CD8-positive, alpha-beta memory T cell (primary cell): ENCODE measurements at regions not wholly inside any gene's neighbourhood (a gene's known extent, or its start where the extent isn't known, plus 50 kb on each side); places are given as distances from the start of the nearest gene placed in this dataset.

ENCODE experiments used
- CTCF ChIA-PET: fragments of 350-600 bp; sonication (Branson Sonifier 250); formaldehyde crosslinking; loops from one replicate; lab custom pipeline; 2021; ENCODE audit warnings: antibody characterized with exemption; lab: Charles Lee
- POLR2A ChIA-PET: fragments of 350-600 bp; sonication (Branson Sonifier 250); formaldehyde crosslinking; loops from one replicate; lab custom pipeline; 2021; ENCODE audit warnings: antibody characterized with exemption; lab: Charles Lee
- DNase-seq, 5 donors: peaks; one replicate each; pipeline versions ENCODE4 v3.0.0 to v3.0.0-alpha.2; 2020 to 2022; ENCODE audit warnings: mixed read lengths in 1 of 5
- H3K27ac ChIP-seq: one replicate; pipeline ENCODE4 v1.7.0; 2013; ENCODE audit warnings: low read depth, mild to moderate bottlenecking, low read length, moderate library complexity
- H3K27me3 ChIP-seq: 2 replicates; pipeline ENCODE4 v1.7.0; 2013; ENCODE audit warnings: low read length, mild to moderate bottlenecking; ENCODE audit not compliant: insufficient read depth, poor library complexity, severe bottlenecking
- H3K36me3 ChIP-seq: 2 replicates; pipeline ENCODE4 v1.7.0; 2013; ENCODE audit warnings: mild to moderate bottlenecking, low read length, moderate library complexity; ENCODE audit not compliant: insufficient read depth
- H3K4me1 ChIP-seq: 2 replicates; pipeline ENCODE4 v1.7.0; 2013; ENCODE audit warnings: mild to moderate bottlenecking, low read length, moderate library complexity; ENCODE audit not compliant: insufficient read depth
- H3K4me3 ChIP-seq: 2 replicates; pipeline ENCODE4 v1.7.0; 2013; ENCODE audit warnings: mild to moderate bottlenecking, low read length
- H3K9me3 ChIP-seq: 2 replicates; pipeline ENCODE4 v1.7.0; 2013; ENCODE audit warnings: mild to moderate bottlenecking, low read length
- H3K27ac Mint-ChIP-seq, 8 donors: one replicate each; pipeline ENCODE4 v1.8.0; 2020 to 2021; ENCODE audit warnings: mixed read lengths in 8 of 8, mild to moderate bottlenecking in 6 of 8, inconsistent platforms in 3 of 8, moderate library complexity in 3 of 8
- H3K27me3 Mint-ChIP-seq, 2 donors: one replicate each; pipeline ENCODE4 v1.8.0; 2020 to 2021; ENCODE audit warnings: mixed read lengths in 2 of 2, mild to moderate bottlenecking in 1 of 2, moderate library complexity in 1 of 2
- H3K36me3 Mint-ChIP-seq, 3 donors: one replicate each; pipeline ENCODE4 v1.8.0; 2020 to 2021; ENCODE audit warnings: mixed read lengths in 3 of 3, inconsistent platforms in 1 of 3, mild to moderate bottlenecking in 1 of 3
- H3K4me1 Mint-ChIP-seq, 3 donors: one replicate each; pipeline ENCODE4 v1.8.0; 2020 to 2021; ENCODE audit warnings: mixed read lengths in 3 of 3, inconsistent platforms in 1 of 3, mild to moderate bottlenecking in 1 of 3
- H3K4me3 Mint-ChIP-seq, 7 donors: one replicate each; pipeline ENCODE4 v1.8.0; 2020 to 2021; ENCODE audit warnings: mixed read lengths in 7 of 7, mild to moderate bottlenecking in 6 of 7, moderate library complexity in 4 of 7, inconsistent platforms in 2 of 7
- H3K9me3 Mint-ChIP-seq, 5 donors: one replicate each; pipeline ENCODE4 v1.8.0; 2020 to 2022; ENCODE audit warnings: mixed read lengths in 5 of 5, mild to moderate bottlenecking in 3 of 5, moderate library complexity in 2 of 5, inconsistent platforms in 1 of 5

- Mint-ChIP-seq H3K9me3 (peaks cover 0 to 1% (median 0%) of the 10 kb centered on the region in 5 donors), H3K4me1 (no peaks in the 10 kb centered on the region), H3K27ac (peak overlapping the region in 2 of 8 donors; percentile 18 to 29), H3K27me3 (peaks cover 0 to 9% of the 10 kb centered on the region in 2 donors), H3K36me3 (no peaks in the 10 kb centered on the region), H3K4me3 (no peak overlapping the region)
- ChIA-PET CTCF (interaction anchor here (0.7 kb wide), 1 partner anchor 12 kb away, joined by 3 read pairs; no protein-coding TSS in a partner anchor), POLR2A (interaction anchor here (0.9 kb wide), 1 partner anchor 12 kb away, joined by 3 read pairs; no protein-coding TSS in a partner anchor)
- no peaks in the 10 kb centered on the region for H3K9me3 ChIP-seq
- H3K4me1 ChIP-seq, result no peaks in the 10 kb centered on the region
- DNase-seq, result no peak
- no peak overlapping the region for H3K27ac ChIP-seq
- no peaks in the 10 kb centered on the region for H3K36me3 ChIP-seq
- no peak overlapping the region for H3K4me3 ChIP-seq
- H3K27me3 ChIP-seq, result no peaks in the 10 kb centered on the region
These were observed 103.3 kb downstream of the CTAGE1 start for GRCh38 chr18:22314420-22314819.

DNA sequence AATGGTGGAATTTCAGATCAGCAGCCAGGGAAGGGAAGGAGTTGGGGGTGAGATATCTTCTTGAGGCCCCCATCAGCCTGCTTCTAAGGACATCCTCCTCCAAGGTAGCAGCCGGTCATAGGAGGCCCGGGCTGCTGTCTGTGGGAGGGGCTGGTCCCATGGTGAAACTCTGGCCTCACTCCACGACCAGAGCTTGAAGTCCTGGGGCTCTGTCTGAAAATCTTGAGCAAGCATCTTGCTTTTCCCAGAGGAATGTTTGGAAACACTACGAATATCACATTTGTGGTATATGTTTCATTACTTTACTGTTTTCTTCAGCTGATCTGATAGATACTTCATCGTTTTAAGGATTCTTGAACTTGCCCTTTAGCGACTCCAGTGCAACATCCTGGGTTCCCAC lies 103.7 kb downstream of the CTAGE1 start:
- Histone ChIP-seq H3K4me3 (no peak overlapping the region), H3K36me3 (no peaks in the 10 kb centered on the region), H3K27me3 (no peaks in the 10 kb centered on the region), H3K9me3 (no peaks in the 10 kb centered on the region), H3K27ac (no peak overlapping the region), H3K4me1 (no peaks in the 10 kb centered on the region)
- Mint-ChIP-seq H3K4me3 (no peak overlapping the region), H3K4me1 (no peaks in the 10 kb centered on the region), H3K9me3 (peaks cover 0 to 1% (median 0%) of the 10 kb centered on the region in 5 donors), H3K27me3 (peaks cover 0 to 9% of the 10 kb centered on the region in 2 donors), H3K27ac (peak overlapping the region in 1 of 8 donors; percentile 51), H3K36me3 (no peaks in the 10 kb centered on the region)
- CTCF ChIA-PET, result no interaction called here
- POLR2A ChIA-PET, result no interaction called here
- no peak for DNase-seq

- ChIA-PET CTCF (interaction anchor here (2.1 kb wide), 1 partner anchor 11 kb away, joined by 5 read pairs; no protein-coding TSS in a partner anchor), POLR2A (no interaction called here)
- Histone ChIP-seq H3K9me3 (no peaks in the 10 kb centered on the region), H3K36me3 (no peaks in the 10 kb centered on the region), H3K27me3 (no peaks in the 10 kb centered on the region), H3K27ac (no peak overlapping the region), H3K4me1 (no peaks in the 10 kb centered on the region), H3K4me3 (no peak overlapping the region)
- H3K4me1 Mint-ChIP-seq, result no peaks in the 10 kb centered on the region
- no peak overlapping the region for H3K4me3 Mint-ChIP-seq
- H3K36me3 Mint-ChIP-seq, result no peaks in the 10 kb centered on the region
- H3K27ac Mint-ChIP-seq, result no peak overlapping the region
- H3K27me3 Mint-ChIP-seq, result peaks cover 0 to 6% of the 10 kb centered on the region in 2 donors
- DNase-seq, result no peak
- peaks cover 0 to 1% (median 0%) of the 10 kb centered on the region in 5 donors for H3K9me3 Mint-ChIP-seq
These were observed 106.4 kb downstream of the CTAGE1 start for GRCh38 chr18:22311301-22311700.

DNA sequence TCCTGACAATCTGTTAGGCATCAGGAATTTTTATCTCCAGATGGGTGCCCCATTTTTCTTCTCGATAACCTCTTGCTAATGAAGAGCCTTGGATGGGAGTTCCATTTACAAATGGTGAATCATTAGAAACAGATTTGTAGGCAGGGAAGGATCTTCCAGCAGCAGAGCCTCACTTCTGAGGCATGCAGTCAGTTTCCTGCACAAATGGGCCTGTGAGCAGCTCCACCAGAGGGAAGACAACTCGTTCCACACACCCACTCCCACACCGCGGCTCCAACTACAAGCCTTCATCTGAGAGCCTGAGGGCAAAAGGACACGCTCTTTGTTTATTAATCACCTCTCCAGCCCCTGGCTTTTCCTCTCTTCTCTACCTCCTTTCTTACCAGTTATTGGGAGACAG lies 108.5 kb downstream of the CTAGE1 start:
- Mint-ChIP-seq H3K4me1 (no peaks in the 10 kb centered on the region), H3K27me3 (peaks cover 5 to 6% of the 10 kb centered on the region in 2 donors), H3K4me3 (no peak overlapping the region), H3K36me3 (no peaks in the 10 kb centered on the region), H3K9me3 (peaks cover 0 to 2% (median 0%) of the 10 kb centered on the region in 5 donors), H3K27ac (no peak overlapping the region)
- H3K27ac ChIP-seq, result no peak overlapping the region
- POLR2A ChIA-PET, result no interaction called here
- H3K4me1 ChIP-seq, result no peaks in the 10 kb centered on the region
- H3K27me3 ChIP-seq, result no peaks in the 10 kb centered on the region
- no peaks in the 10 kb centered on the region for H3K36me3 ChIP-seq
- CTCF ChIA-PET, result no interaction called here
- no peak for DNase-seq
- no peaks in the 10 kb centered on the region for H3K9me3 ChIP-seq
- H3K4me3 ChIP-seq, result no peak overlapping the region

DNA sequence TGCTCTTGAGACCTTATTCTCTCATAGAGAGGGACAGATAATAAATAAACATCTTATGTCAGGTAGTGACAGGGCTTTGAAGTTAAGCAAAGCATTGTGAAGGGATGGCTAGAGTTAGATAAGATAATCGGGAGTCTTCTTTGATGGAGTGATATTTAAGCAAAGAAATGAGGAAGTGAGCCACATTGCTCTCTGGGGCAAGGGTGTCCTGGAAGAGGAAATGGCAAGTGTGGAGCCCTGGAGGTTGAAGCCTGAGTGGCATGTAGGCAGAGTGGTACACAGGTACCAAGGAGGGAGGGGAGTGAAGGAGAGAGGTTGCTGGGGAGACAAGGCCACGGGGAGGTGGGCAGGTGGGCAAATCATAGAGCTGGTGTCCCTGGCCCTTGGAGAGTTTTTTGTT lies 110.2 kb downstream of the CTAGE1 start:
- Mint-ChIP-seq H3K27ac (no peak overlapping the region), H3K27me3 (peaks cover 4 to 7% of the 10 kb centered on the region in 2 donors), H3K4me1 (no peaks in the 10 kb centered on the region), H3K9me3 (peaks cover 0 to 2% (median 0%) of the 10 kb centered on the region in 5 donors), H3K36me3 (no peaks in the 10 kb centered on the region), H3K4me3 (no peak overlapping the region)
- ChIA-PET POLR2A (no interaction called here), CTCF (no interaction called here)
- no peak overlapping the region for H3K4me3 ChIP-seq
- H3K36me3 ChIP-seq, result no peaks in the 10 kb centered on the region
- H3K27me3 ChIP-seq, result no peaks in the 10 kb centered on the region
- DNase-seq, result no peak
- H3K4me1 ChIP-seq, result no peaks in the 10 kb centered on the region
- H3K9me3 ChIP-seq, result no peaks in the 10 kb centered on the region
- H3K27ac ChIP-seq, result no peak overlapping the region

GRCh38 chr18:22303927-22304326 lies 113.8 kb downstream of the CTAGE1 start:
- Mint-ChIP-seq H3K4me3 (no peak overlapping the region), H3K27ac (no peak overlapping the region), H3K9me3 (peaks cover 0 to 2% (median 0%) of the 10 kb centered on the region in 5 donors), H3K27me3 (peaks cover 10 to 13% of the 10 kb centered on the region in 2 donors), H3K36me3 (no peaks in the 10 kb centered on the region), H3K4me1 (peaks cover 0 to 9% (median 0%) of the 10 kb centered on the region in 3 donors)
- Histone ChIP-seq H3K4me1 (no peaks in the 10 kb centered on the region), H3K4me3 (no peak overlapping the region), H3K36me3 (no peaks in the 10 kb centered on the region), H3K27ac (no peak overlapping the region), H3K27me3 (no peaks in the 10 kb centered on the region), H3K9me3 (no peaks in the 10 kb centered on the region)
- ChIA-PET POLR2A (no interaction called here), CTCF (no interaction called here)
- no peak for DNase-seq

DNA sequence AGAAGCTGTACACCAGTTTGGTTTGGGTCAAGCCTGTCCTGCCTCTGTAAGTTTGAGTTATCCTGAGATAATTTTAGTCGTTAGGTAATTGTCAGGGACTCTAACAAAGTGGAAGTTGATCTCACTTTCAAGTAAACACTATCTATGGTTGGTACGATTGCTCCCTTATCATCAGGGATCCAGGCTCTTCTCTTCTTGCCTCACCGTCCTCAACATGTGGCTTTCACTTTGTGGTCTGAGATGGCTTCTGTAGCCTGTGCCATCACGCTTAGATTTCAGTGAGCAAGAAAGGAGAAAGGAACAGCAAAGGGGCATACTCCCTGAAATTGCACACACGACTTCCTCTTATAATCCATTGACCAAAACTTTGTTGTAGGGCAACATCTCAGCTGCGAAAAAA lies 115.6 kb downstream of the CTAGE1 start:
- CTCF ChIA-PET, result interaction anchor here (0.8 to 0.9 kb wide), 2 partner anchors 12 to 76 kb away, joined by 3 to 4 read pairs; no protein-coding TSS in a partner anchor
- H3K27me3 Mint-ChIP-seq, result peaks cover 10 to 13% of the 10 kb centered on the region in 2 donors
- Histone ChIP-seq H3K36me3 (no peaks in the 10 kb centered on the region), H3K4me3 (no peak overlapping the region), H3K9me3 (no peaks in the 10 kb centered on the region), H3K27ac (no peak overlapping the region), H3K27me3 (no peaks in the 10 kb centered on the region), H3K4me1 (no peaks in the 10 kb centered on the region)
- H3K4me1 Mint-ChIP-seq, result peaks cover 0 to 9% (median 3%) of the 10 kb centered on the region in 3 donors
- DNase-seq, result no peak
- no peaks in the 10 kb centered on the region for H3K36me3 Mint-ChIP-seq
- POLR2A ChIA-PET, result interaction anchor here (1.0 kb wide), 1 partner anchor 13 kb away, joined by 3 read pairs; no protein-coding TSS in a partner anchor
- H3K9me3 Mint-ChIP-seq, result peaks cover 0 to 2% (median 0%) of the 10 kb centered on the region in 5 donors
- H3K27ac Mint-ChIP-seq, result no peak overlapping the region
- peak overlapping the region in 1 of 7 donors; percentile 13 for H3K4me3 Mint-ChIP-seq

DNA sequence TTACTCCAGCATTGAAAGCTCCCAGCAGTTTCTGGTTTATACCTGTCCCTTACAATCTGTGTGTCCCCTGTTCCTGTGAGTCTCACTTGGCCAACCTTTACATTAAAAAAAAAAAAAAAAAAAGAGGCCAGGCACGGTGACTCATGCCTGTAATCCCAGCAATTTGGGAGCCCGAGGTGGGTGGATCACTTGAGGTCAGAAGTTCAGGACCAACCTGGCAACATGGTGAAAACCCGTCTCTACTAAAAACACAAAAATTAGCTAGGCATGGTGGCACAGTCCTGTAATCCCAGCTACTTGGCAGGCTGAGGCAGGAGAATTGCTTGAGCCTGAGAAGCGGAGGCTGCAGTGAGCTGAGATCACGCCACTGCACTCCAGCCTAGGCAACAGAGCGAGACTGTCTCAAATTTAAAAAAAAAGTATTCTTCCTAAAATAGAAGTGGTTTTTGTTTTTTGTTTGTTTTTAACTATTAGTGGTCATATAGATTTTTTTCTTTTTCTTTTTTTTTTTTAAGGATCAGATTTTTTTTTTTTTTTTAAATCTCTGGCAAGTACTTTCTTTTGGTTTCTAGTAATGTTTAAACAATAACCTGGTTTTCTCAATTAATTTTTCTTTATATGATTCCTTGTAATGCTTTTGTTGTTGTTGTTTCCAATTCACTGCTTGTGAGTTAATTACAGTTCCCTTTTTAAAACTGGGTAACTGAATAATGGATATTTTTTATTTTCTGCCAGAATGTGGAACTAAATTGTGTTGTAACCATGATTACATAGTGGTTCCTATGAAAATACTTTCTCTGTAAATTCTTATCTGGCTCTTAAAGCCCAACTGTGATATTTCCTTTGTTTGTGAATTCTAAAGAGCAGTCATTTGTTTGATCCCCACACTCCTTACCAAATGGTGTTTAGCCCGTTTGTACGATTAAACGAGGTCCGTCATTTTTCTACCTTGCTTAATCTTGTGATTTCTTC lies 116.8 kb downstream of the CTAGE1 start:
- ChIA-PET POLR2A (no interaction called here), CTCF (no interaction called here)
- Mint-ChIP-seq H3K4me1 (peaks cover 0 to 9% (median 3%) of the 10 kb centered on the region in 3 donors), H3K36me3 (no peaks in the 10 kb centered on the region), H3K4me3 (peak overlapping the region in 1 of 7 donors; percentile 42), H3K27ac (peak overlapping the region in 1 of 8 donors; percentile 57), H3K27me3 (peaks cover 10 to 13% of the 10 kb centered on the region in 2 donors), H3K9me3 (peaks cover 0 to 2% (median 0%) of the 10 kb centered on the region in 5 donors)
- Histone ChIP-seq H3K27me3 (no peaks in the 10 kb centered on the region), H3K27ac (no peak overlapping the region), H3K9me3 (no peaks in the 10 kb centered on the region), H3K4me3 (no peak overlapping the region), H3K36me3 (no peaks in the 10 kb centered on the region), H3K4me1 (no peaks in the 10 kb centered on the region)
- no peak for DNase-seq
